GM23338 (cell line): ENCODE measurements at regions not wholly inside any gene's neighbourhood (a gene's known extent, or its start where the extent isn't known, plus 50 kb on each side); places are given as distances from the start of the nearest gene placed in this dataset.

Source experiments
- ATAC-seq: fragments of 200-7000 bp; cut with Tn5 transposase; 3 replicates; pipeline ENCODE4 v1.9.1; 2020
- DNase-seq: peaks from one replicate; pipeline ENCODE4 v3.0.0-alpha.2; 2015; ENCODE audit warnings: low spot score
- H2AFZ ChIP-seq: fragments of 200-600 bp; sonication (generic); 2 replicates; pipeline ENCODE4 v1.8.0; 2016; ENCODE audit warnings: antibody characterized with exemption, mild to moderate bottlenecking, moderate library complexity
- H3F3A ChIP-seq: fragments of 200-600 bp; sonication (generic); replicated peaks from 2 replicates; pipeline ENCODE4 v1.8.0; 2017; ENCODE audit warnings: antibody characterized with exemption, mixed run types, low read depth
- H3K27ac ChIP-seq: fragments of 200-600 bp; sonication (generic); 2 replicates; pipeline ENCODE4 v1.6.1; 2016; ENCODE audit warnings: low read depth
- H3K27me3 ChIP-seq: fragments of 200-600 bp; sonication (generic); 2 replicates; pipeline ENCODE4 v1.8.0; 2016; ENCODE audit warnings: mild to moderate bottlenecking, mixed run types, moderate library complexity; ENCODE audit not compliant: insufficient read depth
- H3K36me3 ChIP-seq: fragments of 200-600 bp; sonication (generic); 2 replicates; pipeline ENCODE4 v1.8.0; 2016; ENCODE audit warnings: mild to moderate bottlenecking; ENCODE audit not compliant: insufficient read depth
- H3K4me1 ChIP-seq: fragments of 200-600 bp; sonication (generic); 2 replicates; pipeline ENCODE4 v1.8.0; 2016; ENCODE audit warnings: mild to moderate bottlenecking, moderate library complexity; ENCODE audit not compliant: insufficient read depth
- H3K4me2 ChIP-seq: fragments of 200-600 bp; sonication (generic); 2 replicates; pipeline ENCODE4 v1.7.1; 2017; ENCODE audit warnings: mixed run types
- H3K4me3 ChIP-seq: fragments of 200-600 bp; sonication (generic); 2 replicates; pipeline ENCODE4 v1.6.1; 2016; ENCODE audit warnings: mixed run types
- H3K79me2 ChIP-seq: fragments of 200-600 bp; sonication (generic); replicated peaks from 2 replicates; pipeline ENCODE4 v1.8.0; 2017; ENCODE audit warnings: mild to moderate bottlenecking; ENCODE audit not compliant: insufficient read depth
- H3K9me2 ChIP-seq: fragments of 200-600 bp; sonication (generic); 2 replicates; pipeline ENCODE4 v1.8.0; 2017; ENCODE audit not compliant: insufficient read depth
- H4K20me1 ChIP-seq: fragments of 200-600 bp; sonication (generic); replicated peaks from 2 replicates; pipeline ENCODE4 v1.8.0; 2017; ENCODE audit warnings: mild to moderate bottlenecking; ENCODE audit not compliant: insufficient read depth
- H3K27ac Mint-ChIP-seq: 2 replicates; pipeline ENCODE4 v1.8.0; 2020; ENCODE audit warnings: inconsistent platforms, mild to moderate bottlenecking, moderate library complexity, mixed read lengths
- H3K27me3 Mint-ChIP-seq: 3 replicates; pipeline ENCODE4 v1.8.0; 2022; ENCODE audit warnings: low read depth, mild to moderate bottlenecking, moderate library complexity, mixed read lengths, inconsistent platforms; ENCODE audit not compliant: insufficient read depth, poor library complexity
- H3K36me3 Mint-ChIP-seq: 3 replicates; pipeline ENCODE4 v1.8.0; 2021; ENCODE audit warnings: low read depth, mild to moderate bottlenecking, inconsistent platforms, moderate library complexity, mixed read lengths
- H3K4me1 Mint-ChIP-seq: 3 replicates; pipeline ENCODE4 v1.8.0; 2020; ENCODE audit warnings: mild to moderate bottlenecking, inconsistent platforms, mixed read lengths
- H3K4me3 Mint-ChIP-seq: 3 replicates; pipeline ENCODE4 v1.8.0; 2021; ENCODE audit warnings: moderate library complexity, mild to moderate bottlenecking, inconsistent platforms, mixed read lengths
- H3K9me3 Mint-ChIP-seq: 3 replicates; pipeline ENCODE4 v1.8.0; 2020; ENCODE audit warnings: moderate library complexity, mild to moderate bottlenecking, inconsistent platforms, mixed read lengths
- CTCF ChIP-seq, 2 experiments: fragments of 200-600 bp in 1 of 2; sonication (generic) in 1 of 2; conservative IDR thresholded peaks; 2 replicates each; pipeline versions ENCODE4 v1.5.1 to v1.6.1; 2016 to 2017; ENCODE audit warnings: antibody characterized with exemption in 2 of 2, low read depth in 2 of 2, mild to moderate bottlenecking in 2 of 2, moderate library complexity in 1 of 2
- ETS1 ChIP-seq: IDR thresholded peaks from 2 replicates; pipeline ENCODE4 v1.6.1; 2016; ENCODE audit warnings: antibody characterized with exemption
- JUNB ChIP-seq: IDR thresholded peaks from one replicate; pipeline ENCODE4 v1.6.1; 2016; ENCODE audit warnings: antibody characterized with exemption; ENCODE audit not compliant: unreplicated experiment
- POLR2AphosphoS5 ChIP-seq: IDR thresholded peaks from 2 replicates; pipeline ENCODE4 v1.6.1; 2016; ENCODE audit warnings: antibody characterized with exemption, low read depth
- STAT1 ChIP-seq: IDR thresholded peaks from one replicate; pipeline ENCODE4 v1.6.1; 2016; ENCODE audit warnings: antibody characterized with exemption; ENCODE audit not compliant: unreplicated experiment
- ZNF114 ChIP-seq: fragments of 250-450 bp; sonication (Bioruptor Pico); IDR thresholded peaks from 2 replicates; pipeline ENCODE4 v1.5.0; 2020; ENCODE audit warnings: mild to moderate bottlenecking, moderate library complexity
- ZNF462 ChIP-seq: fragments of 250-450 bp; sonication (Bioruptor Pico); IDR thresholded peaks from 2 replicates; pipeline ENCODE4 v1.5.0; 2020; ENCODE audit warnings: mild to moderate bottlenecking, moderate library complexity

- H2AFZ ChIP-seq: no peak overlapping the region
Measured at GRCh38 chr7:47659664-47660462, 78.0 kb upstream of the TNS3 start.

More at GRCh38 chr7:47659664-47660462, 78.0 kb upstream of the TNS3 start:
- H3K4me1 Mint-ChIP-seq: peaks cover 14% of the 10 kb centered on the region
- DNase-seq: no peak
- TF ChIP-seq ETS1 (no peak), ZNF114 (CRISPR knock-in tag) (no peak), JUNB (no peak), STAT1 (no peak), POLR2AphosphoS5 (no peak), CTCF (conservative IDR thresholded peaks at IDR 0.05; ENCODE audit: low read depth in 2 of 2) (no peak), ZNF462 (CRISPR knock-in tag) (no peak)
- Histone ChIP-seq H3K36me3 (no peaks in the 10 kb centered on the region), H3K27ac (no peak overlapping the region), H3K79me2 (no peaks in the 10 kb centered on the region), H3K4me1 (no peaks in the 10 kb centered on the region), H3K9me2 (no peaks in the 10 kb centered on the region), H3K4me3 (no peak overlapping the region), H4K20me1 (no peaks in the 10 kb centered on the region), H3F3A (no peaks in the 10 kb centered on the region), H3K4me2 (no peak overlapping the region), H3K27me3 (no peaks in the 10 kb centered on the region)
- H3K27me3 Mint-ChIP-seq: peaks cover 8% of the 10 kb centered on the region
- H3K36me3 Mint-ChIP-seq: no peaks in the 10 kb centered on the region
- no peak overlapping the region for H3K4me3 Mint-ChIP-seq
- ATAC-seq: no peak
- H3K27ac Mint-ChIP-seq: no peak overlapping the region
- H3K9me3 Mint-ChIP-seq: no peaks in the 10 kb centered on the region; the same call in 2 of the 3 replicates
